Endothelial cell of umbilical vein (primary cell): ENCODE measurements at regions not wholly inside any gene's neighbourhood (a gene's known extent, or its start where the extent isn't known, plus 50 kb on each side); places are given as distances from the start of the nearest gene placed in this dataset.

Experiments
- CTCF ChIP-seq, 2 donors: IDR thresholded peaks; 1 replicate in 1 of 2; 2 replicates in 1 of 2; pipeline ENCODE4 v1.5.1; 2011; ENCODE audit warnings: low read length in 2 of 2, mild to moderate bottlenecking in 2 of 2, moderate library complexity in 2 of 2, control low read depth in 1 of 2, inconsistent platforms in 1 of 2, low read depth in 1 of 2; ENCODE audit not compliant: insufficient read depth in 1 of 2; ENCODE audit errors: extremely low read depth in 1 of 2
- EZH2 ChIP-seq: IDR thresholded peaks from 2 replicates; pipeline ENCODE4 v1.6.1; 2012; ENCODE audit warnings: borderline replicate concordance, low read depth, mild to moderate bottlenecking, moderate library complexity, low read length, inconsistent platforms; ENCODE audit not compliant: severe bottlenecking

GRCh38 chr3:169029674-169030285, 633.7 kb downstream of the MECOM start:
- TF ChIP-seq CTCF (IDR thresholded peaks at IDR 0.05; ENCODE audit: extremely low read depth in 1 of 2, insufficient read depth in 1 of 2, low read depth in 1 of 2, low read length in 2 of 2) (no peak), EZH2 (no peak)
